ENCODE measurements at regions not wholly inside any gene's neighbourhood (a gene's known extent, or its start where the extent isn't known, plus 50 kb on each side); places are given as distances from the start of the nearest gene placed in this dataset.
"Not testable (repeated sequence)": the region's sequence is repeated elsewhere in the genome, so short reads cannot be mapped to it uniquely, and the experiment has no call there.

- no peak for FAIRE-seq
These were observed 320.4 kb upstream of the CRIM1 start for GRCh38 chr2:36035137-36035536.

- no peak for FAIRE-seq
These were observed 323.5 kb upstream of the CRIM1 start for GRCh38 chr2:36032046-36032445.

GRCh38 chr2:36031471-36031870 lies 324.1 kb upstream of the CRIM1 start:
- FAIRE-seq = no peak

GRCh38 chr2:36027616-36028015 lies 328.0 kb upstream of the CRIM1 start:
- FAIRE-seq = no peak

GRCh38 chr2:36013064-36013463 lies 342.5 kb upstream of the CRIM1 start:
- no peak for FAIRE-seq

- FAIRE-seq = no peak
These were observed 349.1 kb upstream of the CRIM1 start for GRCh38 chr2:36006444-36006843.

GRCh38 chr2:36002941-36003340 lies 352.6 kb upstream of the CRIM1 start:
- FAIRE-seq = no peak

GRCh38 chr2:35997488-35997887 lies 358.1 kb upstream of the CRIM1 start:
- FAIRE-seq = no peak

- no peak for FAIRE-seq
These were observed 366.1 kb upstream of the CRIM1 start for GRCh38 chr2:35989503-35989902.

- no peak for FAIRE-seq
These were observed 366.5 kb upstream of the CRIM1 start for GRCh38 chr2:35989040-35989439.

GRCh38 chr2:35986871-35987270 lies 368.7 kb upstream of the CRIM1 start:
- no peak for FAIRE-seq

GRCh38 chr2:35978218-35978617 lies 377.4 kb upstream of the CRIM1 start:
- FAIRE-seq = peak; percentile 66

- FAIRE-seq = no peak
These were observed 379.0 kb upstream of the CRIM1 start for GRCh38 chr2:35976611-35977010.

GRCh38 chr2:35973737-35974132 lies 381.8 kb upstream of the CRIM1 start:
- FAIRE-seq = peak; percentile 45

GRCh38 chr2:35973132-35973736 lies 382.3 kb upstream of the CRIM1 start:
- FAIRE-seq = peak; percentile 73

GRCh38 chr2:35963824-35964223 lies 391.8 kb upstream of the CRIM1 start:
- no peak for FAIRE-seq

- no peak for FAIRE-seq
These were observed 392.2 kb upstream of the CRIM1 start for GRCh38 chr2:35963357-35963756.

GRCh38 chr2:35962585-35963146 lies 392.9 kb upstream of the CRIM1 start:
- FAIRE-seq = no peak

- FAIRE-seq = no peak
These were observed 395.0 kb upstream of the CRIM1 start for GRCh38 chr2:35960596-35960995.

- not testable (repeated sequence) for FAIRE-seq
These were observed 398.5 kb upstream of the CRIM1 start for GRCh38 chr2:35957053-35957452.

GRCh38 chr2:35946478-35946877 lies 409.1 kb upstream of the CRIM1 start:
- no peak for FAIRE-seq

- no peak for FAIRE-seq
These were observed 416.7 kb upstream of the CRIM1 start for GRCh38 chr2:35938838-35939237.

GRCh38 chr2:35933031-35933430 lies 422.5 kb upstream of the CRIM1 start:
- FAIRE-seq = no peak

GRCh38 chr2:35932276-35932963 lies 423.2 kb upstream of the CRIM1 start:
- no peak for FAIRE-seq

GRCh38 chr2:35931626-35932025 lies 424.0 kb upstream of the CRIM1 start:
- FAIRE-seq = no peak

Measured in G401.6 (cell line).